A549 (cell line): ENCODE measurements at regions not wholly inside any gene's neighbourhood (a gene's known extent, or its start where the extent isn't known, plus 50 kb on each side); places are given as distances from the start of the nearest gene placed in this dataset.

Source experiments
- POLR2A ChIP-seq: IDR thresholded peaks from 2 replicates; pipeline ENCODE4 v1.6.1; 2012; ENCODE audit warnings: mild to moderate bottlenecking, low read length
- REST ChIP-seq: fragments of 200-600 bp; sonication (generic); IDR thresholded peaks from 2 replicates; pipeline ENCODE4 v1.6.1; 2016; ENCODE audit warnings: antibody characterized with exemption, mild to moderate bottlenecking, moderate library complexity
- TF ChIP-seq, protein P1 (sequence below): fragments of >200 bp; sonication (Bioruptor Twin); formaldehyde crosslinking; IDR thresholded peaks from 3 replicates; pipeline ENCODE4 v1.5.1; 2016

- TF ChIP-seq, protein P1, sequence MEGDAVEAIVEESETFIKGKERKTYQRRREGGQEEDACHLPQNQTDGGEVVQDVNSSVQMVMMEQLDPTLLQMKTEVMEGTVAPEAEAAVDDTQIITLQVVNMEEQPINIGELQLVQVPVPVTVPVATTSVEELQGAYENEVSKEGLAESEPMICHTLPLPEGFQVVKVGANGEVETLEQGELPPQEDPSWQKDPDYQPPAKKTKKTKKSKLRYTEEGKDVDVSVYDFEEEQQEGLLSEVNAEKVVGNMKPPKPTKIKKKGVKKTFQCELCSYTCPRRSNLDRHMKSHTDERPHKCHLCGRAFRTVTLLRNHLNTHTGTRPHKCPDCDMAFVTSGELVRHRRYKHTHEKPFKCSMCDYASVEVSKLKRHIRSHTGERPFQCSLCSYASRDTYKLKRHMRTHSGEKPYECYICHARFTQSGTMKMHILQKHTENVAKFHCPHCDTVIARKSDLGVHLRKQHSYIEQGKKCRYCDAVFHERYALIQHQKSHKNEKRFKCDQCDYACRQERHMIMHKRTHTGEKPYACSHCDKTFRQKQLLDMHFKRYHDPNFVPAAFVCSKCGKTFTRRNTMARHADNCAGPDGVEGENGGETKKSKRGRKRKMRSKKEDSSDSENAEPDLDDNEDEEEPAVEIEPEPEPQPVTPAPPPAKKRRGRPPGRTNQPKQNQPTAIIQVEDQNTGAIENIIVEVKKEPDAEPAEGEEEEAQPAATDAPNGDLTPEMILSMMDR = no peak
- TF ChIP-seq POLR2A (no peak), REST (no peak)
These were observed 58.3 kb upstream of the NEUROD6 start for GRCh38 chr7:31398815-31399214.
